GM12872 (cell line): ENCODE measurements at regions not wholly inside any gene's neighbourhood (a gene's known extent, or its start where the extent isn't known, plus 50 kb on each side); places are given as distances from the start of the nearest gene placed in this dataset.

Experiments used
- CTCF ChIP-seq: IDR thresholded peaks from 3 replicates; pipeline ENCODE4 v1.5.1; 2011; ENCODE audit warnings: low read depth, mild to moderate bottlenecking, low read length, moderate library complexity; ENCODE audit not compliant: insufficient read depth

DNA sequence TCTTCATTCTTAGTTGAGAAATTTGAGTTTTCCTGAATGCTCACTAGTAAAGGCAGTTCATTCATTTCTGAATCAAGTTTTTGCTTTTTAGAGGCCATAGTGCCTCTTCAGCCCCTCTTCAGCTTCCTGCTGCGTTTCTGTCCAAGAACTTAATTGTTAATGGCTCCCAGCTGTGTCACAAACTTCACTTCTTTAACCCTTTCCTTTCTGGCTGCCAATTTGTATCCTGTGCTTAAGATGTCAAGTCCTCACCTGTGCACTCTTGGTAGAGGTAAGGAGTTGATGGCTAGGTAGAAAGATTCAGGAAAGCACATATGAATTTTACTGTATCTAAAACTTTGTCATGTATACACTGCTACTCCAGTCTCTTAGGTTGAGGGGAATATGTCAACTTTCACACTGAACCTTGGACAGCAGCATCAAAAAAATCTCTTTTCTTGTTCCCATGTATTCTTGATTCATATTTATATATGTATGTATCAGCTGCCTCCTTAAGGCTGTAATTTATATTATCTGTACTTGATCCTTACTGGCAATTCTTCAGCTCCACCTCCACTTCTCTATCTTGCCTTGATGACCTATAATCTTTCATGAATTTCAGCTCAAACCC is 612.8 kb downstream of the LMO4 start:
- TF ChIP-seq CTCF: no peak

DNA sequence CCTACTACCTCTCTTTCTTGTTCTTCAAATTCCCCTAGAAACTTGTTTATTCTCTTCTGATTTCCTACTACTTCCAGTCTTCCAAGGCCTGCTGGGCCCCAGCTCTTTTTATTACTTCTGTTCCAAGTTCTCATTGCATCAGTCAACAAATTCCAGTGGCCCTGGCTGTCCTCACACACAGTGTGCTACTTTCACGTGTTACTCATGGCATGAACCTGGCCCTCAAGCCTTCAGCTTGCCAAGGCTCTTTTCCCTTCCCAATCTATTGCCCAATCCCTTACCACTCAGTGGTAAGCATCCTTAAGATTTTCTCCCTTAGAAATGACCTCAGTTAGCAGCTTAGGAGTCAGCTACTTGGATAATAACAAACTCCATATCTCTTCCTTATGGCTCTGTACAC is 613.5 kb downstream of the LMO4 start:
- TF ChIP-seq CTCF: no peak

- TF ChIP-seq CTCF: no peak
Observed at GRCh38 chr1:87949711-87950110, 621.0 kb downstream of the LMO4 start.

GRCh38 chr1:87950369-87950768 is 621.7 kb downstream of the LMO4 start:
- TF ChIP-seq CTCF: no peak

GRCh38 chr1:87951409-87951808 is 622.7 kb downstream of the LMO4 start:
- no peak for TF ChIP-seq CTCF

GRCh38 chr1:87951852-87952251 is 623.2 kb downstream of the LMO4 start:
- TF ChIP-seq CTCF: no peak

DNA sequence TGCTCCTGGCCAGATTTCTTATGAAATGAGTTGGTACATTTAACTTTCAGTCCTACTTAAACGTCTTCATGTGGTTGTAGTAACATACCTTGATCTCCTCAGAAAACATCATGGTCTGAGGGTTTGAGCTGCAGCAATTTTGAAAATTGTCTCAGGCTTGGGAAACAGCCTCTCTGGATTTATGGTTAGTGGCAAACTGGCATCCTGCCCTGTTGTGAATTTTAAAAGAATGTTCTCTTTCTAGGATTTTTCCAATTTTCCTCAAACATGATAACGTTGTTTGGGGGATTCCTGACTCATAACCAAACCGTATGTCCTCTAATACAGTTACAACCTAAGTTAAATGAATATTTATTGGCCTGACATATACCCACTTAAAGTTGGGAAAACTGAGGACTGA is 624.4 kb downstream of the LMO4 start:
- no peak for TF ChIP-seq CTCF
